ENCODE measurements at regions not wholly inside any gene's neighbourhood (a gene's known extent, or its start where the extent isn't known, plus 50 kb on each side); places are given as distances from the start of the nearest gene placed in this dataset.

DNA sequence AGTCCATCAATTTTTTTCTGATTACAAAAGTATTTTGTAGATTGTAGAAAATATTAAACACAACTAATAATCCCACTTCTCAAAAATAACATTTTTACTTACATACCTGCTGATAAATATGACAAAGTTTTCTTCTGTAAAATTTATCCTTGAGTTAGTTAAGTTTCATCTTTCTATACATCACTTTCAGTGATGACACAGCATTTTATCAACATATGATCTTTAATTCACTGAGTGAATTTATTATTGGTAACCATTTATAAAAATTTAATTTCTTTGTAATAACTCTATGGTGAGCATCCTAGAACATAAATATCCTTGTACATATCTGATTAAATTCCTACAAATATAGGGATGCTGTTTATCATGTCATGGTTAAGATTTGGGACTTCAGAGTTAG, 385.0 kb upstream of the SLC35B3 start:
- no peak overlapping the region for H2BK120ac ChIP-seq (ENCODE audit: low read depth, low read length, poor library complexity, severe bottlenecking)
- no peak overlapping the region for H2BK15ac ChIP-seq (ENCODE audit: low read depth, low read length)
- H4K91ac ChIP-seq (ENCODE audit: insufficient read length, low read depth, low read length) = no peak overlapping the region
- H3K9me3 ChIP-seq (ENCODE audit: control insufficient read depth, low read depth, low read length) = no peaks in the 10 kb centered on the region
- no peaks in the 10 kb centered on the region for H3K79me2 ChIP-seq (ENCODE audit: insufficient read depth, low read length)
- H3K4me1 ChIP-seq (ENCODE audit: insufficient read depth, low read length) = no peaks in the 10 kb centered on the region
- no peak overlapping the region for H2BK12ac ChIP-seq (ENCODE audit: insufficient read length, low read depth, low read length)
- no peak overlapping the region for H3T11ph ChIP-seq (ENCODE audit: low read length)
- Mint-ChIP-seq H3K9me3 (no peaks in the 10 kb centered on the region), H3K27me3 (ENCODE audit: low read depth) (no peaks in the 10 kb centered on the region), H3K4me1 (no peaks in the 10 kb centered on the region), H3K36me3 (ENCODE audit: insufficient read depth in 1 of 3, low read depth in 3 of 3) (no peaks in the 10 kb centered on the region), H3K4me3 (no peak overlapping the region), H3K27ac (no peak overlapping the region)
- no peak overlapping the region for H3K23ac ChIP-seq (ENCODE audit: insufficient read length, low read depth, low read length)
- TF ChIP-seq, protein P1, sequence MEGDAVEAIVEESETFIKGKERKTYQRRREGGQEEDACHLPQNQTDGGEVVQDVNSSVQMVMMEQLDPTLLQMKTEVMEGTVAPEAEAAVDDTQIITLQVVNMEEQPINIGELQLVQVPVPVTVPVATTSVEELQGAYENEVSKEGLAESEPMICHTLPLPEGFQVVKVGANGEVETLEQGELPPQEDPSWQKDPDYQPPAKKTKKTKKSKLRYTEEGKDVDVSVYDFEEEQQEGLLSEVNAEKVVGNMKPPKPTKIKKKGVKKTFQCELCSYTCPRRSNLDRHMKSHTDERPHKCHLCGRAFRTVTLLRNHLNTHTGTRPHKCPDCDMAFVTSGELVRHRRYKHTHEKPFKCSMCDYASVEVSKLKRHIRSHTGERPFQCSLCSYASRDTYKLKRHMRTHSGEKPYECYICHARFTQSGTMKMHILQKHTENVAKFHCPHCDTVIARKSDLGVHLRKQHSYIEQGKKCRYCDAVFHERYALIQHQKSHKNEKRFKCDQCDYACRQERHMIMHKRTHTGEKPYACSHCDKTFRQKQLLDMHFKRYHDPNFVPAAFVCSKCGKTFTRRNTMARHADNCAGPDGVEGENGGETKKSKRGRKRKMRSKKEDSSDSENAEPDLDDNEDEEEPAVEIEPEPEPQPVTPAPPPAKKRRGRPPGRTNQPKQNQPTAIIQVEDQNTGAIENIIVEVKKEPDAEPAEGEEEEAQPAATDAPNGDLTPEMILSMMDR (conservative IDR thresholded peaks at IDR 0.05) = no peak
- H3K27me3 ChIP-seq (ENCODE audit: insufficient read depth, low read length) = no peaks in the 10 kb centered on the region; the same call in 1 of the 2 replicates
- no peak overlapping the region for H4K8ac ChIP-seq (replicated peaks; ENCODE audit: insufficient read length, low read depth, low read length)
- no peaks in the 10 kb centered on the region for H4K20me1 ChIP-seq (ENCODE audit: control insufficient read depth, insufficient read depth, insufficient read length)
- H3K9ac ChIP-seq (ENCODE audit: extremely low read depth, insufficient read length, low read length) = no peak overlapping the region
- no peaks in the 10 kb centered on the region for H3K23me2 ChIP-seq (ENCODE audit: insufficient read length, low read depth, low read length, poor library complexity, severe bottlenecking)
- no peak overlapping the region for H3K14ac ChIP-seq (ENCODE audit: insufficient read depth, low read length)
- no peak overlapping the region for H3K56ac ChIP-seq (ENCODE audit: insufficient read length, low read depth, low read length)
- no peak overlapping the region for H3K18ac ChIP-seq (ENCODE audit: insufficient read length, low read depth, low read length)
- no peak overlapping the region for H2BK5ac ChIP-seq (ENCODE audit: insufficient read length, low read length)
- no peak overlapping the region for H3K27ac ChIP-seq (ENCODE audit: insufficient read length, low read depth, low read length)
- H2AK5ac ChIP-seq (ENCODE audit: insufficient read length, low read length) = no peak overlapping the region
- H3K4ac ChIP-seq (ENCODE audit: low read depth, low read length) = no peak overlapping the region
- no peak overlapping the region for H2AFZ ChIP-seq (ENCODE audit: low read length)
- H3K4me2 ChIP-seq (ENCODE audit: insufficient read depth, insufficient read length, low read length) = no peak overlapping the region
- H3K79me1 ChIP-seq (ENCODE audit: insufficient read depth, low read depth, low read length, poor library complexity, severe bottlenecking) = no peaks in the 10 kb centered on the region
- H2BK20ac ChIP-seq (ENCODE audit: low read depth, low read length, poor library complexity, severe bottlenecking) = no peak overlapping the region
- no peak overlapping the region for H4K5ac ChIP-seq (ENCODE audit: insufficient read length, low read depth, low read length)
- DNase-seq = no peak

All from H9 (cell line).